Panc1 (cell line): ENCODE measurements at regions not wholly inside any gene's neighbourhood (a gene's known extent, or its start where the extent isn't known, plus 50 kb on each side); places are given as distances from the start of the nearest gene placed in this dataset.
A peak's percentile ranks its signal among the peaks of the same experiment; 100 is the strongest.

Source experiments
- ATAC-seq: fragments of 200-7000 bp; cut with Tn5 transposase; 2 replicates; pipeline ENCODE4 v1.9.1; 2020; ENCODE audit warnings: mild to moderate bottlenecking, moderate library complexity
- BruUV-seq: library from RNA; stranded (reverse); fragments of 400-500 nt; replicated peaks from 2 replicates; lab custom pipeline; 2021; lab: Mats Ljungman, UMichigan
- CTCF ChIA-PET: fragments of 300-600 bp; sonication (Branson Sonifier 250); formaldehyde crosslinking; loops from one replicate; lab custom pipeline; 2022; ENCODE audit warnings: antibody characterized with exemption; lab: Charles Lee
- POLR2A ChIA-PET: fragments of 300-600 bp; sonication (Branson Sonifier 250); formaldehyde crosslinking; loops from one replicate; lab custom pipeline; 2022; ENCODE audit warnings: antibody characterized with exemption; lab: Charles Lee
- DNase-seq: peaks from one replicate; pipeline ENCODE4 v3.0.0-alpha.2; 2010; ENCODE audit warnings: low read depth, low spot score
- H3K27ac ChIP-seq: 2 replicates; pipeline ENCODE4 v1.5.1; 2011; ENCODE audit warnings: mild to moderate bottlenecking, low read length, inconsistent platforms
- H3K27me3 ChIP-seq: fragments of 200-500 bp; sonication (Bioruptor generic); 2 replicates; pipeline ENCODE4 v1.6.0; 2014; ENCODE audit warnings: low read length, inconsistent platforms; ENCODE audit not compliant: control insufficient read depth, insufficient read depth
- H3K36me3 ChIP-seq: fragments of 200-500 bp; sonication (Bioruptor generic); 2 replicates; pipeline ENCODE4 v1.5.1; 2014; ENCODE audit warnings: inconsistent platforms, mild to moderate bottlenecking, low read length, moderate library complexity; ENCODE audit not compliant: control insufficient read depth, insufficient read depth
- H3K4me1 ChIP-seq: 2 replicates; pipeline ENCODE4 v1.5.1; 2011; ENCODE audit warnings: inconsistent platforms, mild to moderate bottlenecking, low read length, moderate library complexity; ENCODE audit not compliant: control insufficient read depth, insufficient read depth
- H3K4me3 ChIP-seq, 2 experiments: 2 replicates each; pipeline ENCODE4 v1.5.1; 2011 to 2012; ENCODE audit warnings: low read depth in 2 of 2, low read length in 2 of 2, mild to moderate bottlenecking in 2 of 2, inconsistent platforms in 1 of 2, moderate library complexity in 1 of 2
- H3K9me3 ChIP-seq: fragments of 200-500 bp; sonication (Bioruptor generic); 2 replicates; pipeline ENCODE4 v1.5.1; 2014; ENCODE audit warnings: low read depth, mild to moderate bottlenecking, inconsistent platforms, low read length, moderate library complexity; ENCODE audit not compliant: control insufficient read depth, insufficient read depth
- CTCF ChIP-seq: fragments of 450-650 bp; IDR thresholded peaks from 2 replicates; pipeline ENCODE4 v1.5.1; 2017; ENCODE audit warnings: mild to moderate bottlenecking
- POLR2AphosphoS5 ChIP-seq: IDR thresholded peaks from 2 replicates; pipeline ENCODE4 v1.6.1; 2012; ENCODE audit warnings: mild to moderate bottlenecking, low read depth, low read length, moderate library complexity
- REST ChIP-seq, 2 experiments: IDR thresholded peaks; 2 replicates each; pipeline ENCODE4 v1.6.1; 2011 to 2012; ENCODE audit warnings: low read depth in 2 of 2, control low read depth in 1 of 2, low read length in 1 of 2, mild to moderate bottlenecking in 1 of 2, moderate library complexity in 1 of 2; ENCODE audit not compliant: insufficient read depth in 1 of 2
- SIN3A ChIP-seq: IDR thresholded peaks from 2 replicates; pipeline ENCODE4 v1.6.1; 2012; ENCODE audit warnings: low read depth, mild to moderate bottlenecking, low read length, moderate library complexity, borderline replicate concordance; ENCODE audit not compliant: insufficient read depth
- TCF7L2 ChIP-seq: IDR thresholded peaks from 2 replicates; pipeline ENCODE4 v1.6.1; 2011; ENCODE audit warnings: mild to moderate bottlenecking, low read depth, low read length, inconsistent platforms
- in situ Hi-C: cut with HindIII; loops from 2 replicates; pipeline ENCODE4 v1.10.0; 2016; ENCODE audit warnings: low sequenced_read_pairs, low pct_unique_long_range_greater_than_20kb
- intact Hi-C: fragments of 100-400 bp; cut with micrococcal nuclease; formaldehyde crosslinking; loops from one replicate; pipeline ENCODE4 v1.10.0; 2022; ENCODE audit not compliant: unreplicated experiment

- Histone ChIP-seq H3K36me3 (no peaks in the 10 kb centered on the region), H3K4me1 (peaks cover 15% of the 10 kb centered on the region), H3K27me3 (no peaks in the 10 kb centered on the region), H3K4me3 (no peak overlapping the region), H3K9me3 (peaks cover 46% of the 10 kb centered on the region; the same call in 1 of the 2 replicates), H3K27ac (peak overlapping the region; percentile 99)
- ChIA-PET CTCF (interaction anchor here (0.7 kb wide), 2 partner anchors 361 to 410 kb away, joined by 3 to 6 read pairs; partner anchors contain the start of gene ARL4C), POLR2A (no interaction called here)
- peak; percentile 89 for TF ChIP-seq CTCF
- TF ChIP-seq REST (IDR thresholded peaks at IDR 0.05; ENCODE audit: insufficient read depth in 1 of 2, low read depth in 2 of 2, low read length in 1 of 2): no peak
- TF ChIP-seq SIN3A: no peak
- 0 out of 2 replicates have a peak, but pooled peaks have one; percentile 31 for TF ChIP-seq TCF7L2
- peak; percentile 61; the same call in 1 of the 2 replicates for TF ChIP-seq POLR2AphosphoS5
- in situ Hi-C loops (no loop called here), intact Hi-C loops (loop anchor here (5.0 kb wide), 5 partner anchors 107 to 357 kb away; no protein-coding TSS in a partner anchor)
- DNase-seq (peak; percentile 50), ATAC-seq (peak; percentile 92)
- BruUV-seq: no TSS peak
Measured at GRCh38 chr2:234135750-234136221, 85.3 kb downstream of the SPP2 start.

- TF ChIP-seq CTCF (no peak), TCF7L2 (no peak), REST (IDR thresholded peaks at IDR 0.05; ENCODE audit: insufficient read depth in 1 of 2, low read depth in 2 of 2, low read length in 1 of 2) (no peak), SIN3A (no peak), POLR2AphosphoS5 (no peak)
- ChIA-PET CTCF (no interaction called here), POLR2A (no interaction called here)
- H3K9me3 ChIP-seq: peaks cover 39% of the 10 kb centered on the region; the same call in 1 of the 2 replicates
- in situ Hi-C loops (no loop called here), intact Hi-C loops (no loop called here)
- peaks cover 17% of the 10 kb centered on the region for H3K4me1 ChIP-seq
- H3K27me3 ChIP-seq: no peaks in the 10 kb centered on the region
- BruUV-seq: no TSS peak
- ATAC-seq: no peak
- no peak overlapping the region for H3K4me3 ChIP-seq
- DNase-seq: no peak
- H3K36me3 ChIP-seq: no peaks in the 10 kb centered on the region
- H3K27ac ChIP-seq: peak overlapping the region; percentile 99
Measured at GRCh38 chr2:234134496-234134895, 84.0 kb downstream of the SPP2 start.
